ENCODE measurements at regions not wholly inside any gene's neighbourhood (a gene's known extent, or its start where the extent isn't known, plus 50 kb on each side); places are given as distances from the start of the nearest gene placed in this dataset.
"Not testable (repeated sequence)": the region's sequence is repeated elsewhere in the genome, so short reads cannot be mapped to it uniquely, and the experiment has no call there.

- not testable (repeated sequence) for ATAC-seq
These were observed 104.2 kb downstream of the CDRT15L2 start for GRCh38 chr17:20683651-20684229.

GRCh38 chr17:20684975-20685374 is 105.5 kb downstream of the CDRT15L2 start:
- not testable (repeated sequence) for ATAC-seq

DNA sequence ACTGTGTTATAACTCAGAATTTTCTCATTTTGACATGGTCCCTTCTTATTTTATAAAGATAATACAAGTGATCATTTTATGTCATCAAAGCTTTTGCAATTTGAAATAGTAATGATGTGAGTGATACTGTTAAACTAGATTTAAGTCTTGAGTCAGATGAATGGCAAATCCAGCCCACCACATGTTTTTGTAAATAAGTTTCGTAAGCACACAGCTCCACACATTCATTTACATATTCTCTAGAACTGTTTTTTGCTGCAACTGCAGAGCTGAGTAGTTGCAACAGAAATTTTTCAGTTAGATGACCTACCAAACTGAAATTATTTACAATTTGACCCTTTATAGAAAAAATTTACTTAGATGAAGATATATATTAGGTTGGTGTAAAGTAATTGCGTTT is 108.1 kb downstream of the CDRT15L2 start:
- ATAC-seq: not testable (repeated sequence)

- not testable (repeated sequence) for ATAC-seq
These were observed 109.7 kb downstream of the CDRT15L2 start for GRCh38 chr17:20689170-20689749.

- ATAC-seq: not testable (repeated sequence)
These were observed 113.2 kb downstream of the CDRT15L2 start for GRCh38 chr17:20692706-20693105.

GRCh38 chr17:20695871-20696270 is 116.3 kb downstream of the CDRT15L2 start:
- not testable (repeated sequence) for ATAC-seq

GRCh38 chr17:20698463-20699206 is 119.1 kb downstream of the CDRT15L2 start:
- peak; percentile 46 to 66 for ATAC-seq

- not testable (repeated sequence) for ATAC-seq
These were observed 121.0 kb downstream of the CDRT15L2 start for GRCh38 chr17:20700528-20700927.

- ATAC-seq: not testable (repeated sequence)
These were observed 121.8 kb downstream of the CDRT15L2 start for GRCh38 chr17:20701366-20701765.

DNA sequence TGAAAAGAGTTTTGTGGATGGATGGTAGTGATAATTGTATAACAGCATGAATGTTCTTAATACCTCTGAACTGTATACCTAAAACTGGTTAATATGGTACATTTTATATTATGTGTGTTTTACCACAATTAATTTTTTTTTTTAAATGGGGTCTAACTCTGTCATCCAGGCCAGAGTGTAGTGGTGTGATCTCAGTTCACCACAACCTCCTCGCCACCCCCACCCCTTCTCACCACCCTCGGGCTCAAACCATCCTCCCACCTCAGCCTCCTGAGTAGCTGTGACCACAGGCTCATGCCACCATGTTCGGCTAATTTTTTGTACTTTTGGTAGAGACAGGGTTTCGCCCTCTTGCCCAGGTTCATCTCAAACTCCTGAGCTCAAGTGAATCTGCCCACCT is 123.2 kb downstream of the CDRT15L2 start:
- no peak for ATAC-seq

DNA sequence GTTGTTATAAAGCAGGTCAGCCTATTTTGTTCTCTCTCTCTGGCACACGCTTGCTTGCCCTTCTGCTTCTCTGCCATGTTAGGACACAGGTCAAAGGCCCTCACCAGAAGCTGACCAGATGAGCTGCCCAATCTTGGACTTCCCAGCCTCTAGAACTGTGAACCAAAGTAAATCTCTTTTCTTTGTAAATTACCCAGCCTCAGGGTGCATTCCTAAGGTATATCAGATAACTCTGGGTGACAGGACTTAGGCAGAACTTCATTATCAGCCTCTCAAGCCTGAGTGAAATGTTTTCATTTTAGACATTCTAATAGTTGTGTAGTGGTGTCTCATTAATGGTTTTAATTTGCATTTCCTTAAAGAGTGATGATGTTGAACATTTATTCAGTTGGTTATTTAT is 124.3 kb downstream of the CDRT15L2 start:
- no peak for ATAC-seq

GRCh38 chr17:20705186-20705585 is 125.7 kb downstream of the CDRT15L2 start:
- ATAC-seq: not testable (repeated sequence)

DNA sequence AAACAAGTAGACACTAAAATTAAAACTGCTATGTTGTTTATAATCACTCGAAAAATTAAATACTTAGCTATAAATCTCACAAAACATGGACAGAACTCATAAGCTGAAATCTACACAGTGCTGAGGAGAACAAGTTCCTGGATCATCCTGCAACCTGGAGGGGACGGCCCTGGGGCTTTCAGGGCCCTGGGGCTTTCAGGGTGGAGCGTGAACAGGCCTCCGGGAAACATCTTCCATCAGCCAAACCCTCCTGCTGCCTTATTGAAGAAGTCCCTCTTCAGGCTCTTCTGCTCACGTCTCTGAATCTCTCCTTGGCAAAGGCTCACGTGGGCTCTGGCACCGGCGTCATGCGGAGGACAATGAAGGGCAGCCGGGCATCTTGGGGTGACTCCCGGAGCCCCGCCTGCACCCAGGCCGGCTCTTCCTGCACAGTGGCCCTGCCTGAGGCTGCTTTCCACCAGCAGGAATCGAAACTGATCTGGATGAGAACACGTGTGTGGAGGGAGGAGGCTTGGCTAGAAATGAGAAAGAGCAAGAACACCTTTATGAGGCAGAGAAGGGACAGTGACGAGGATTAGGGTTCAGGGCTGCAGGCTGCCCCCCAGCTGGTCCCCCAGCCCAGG is 127.3 kb downstream of the CDRT15L2 start:
- no peak for ATAC-seq

DNA sequence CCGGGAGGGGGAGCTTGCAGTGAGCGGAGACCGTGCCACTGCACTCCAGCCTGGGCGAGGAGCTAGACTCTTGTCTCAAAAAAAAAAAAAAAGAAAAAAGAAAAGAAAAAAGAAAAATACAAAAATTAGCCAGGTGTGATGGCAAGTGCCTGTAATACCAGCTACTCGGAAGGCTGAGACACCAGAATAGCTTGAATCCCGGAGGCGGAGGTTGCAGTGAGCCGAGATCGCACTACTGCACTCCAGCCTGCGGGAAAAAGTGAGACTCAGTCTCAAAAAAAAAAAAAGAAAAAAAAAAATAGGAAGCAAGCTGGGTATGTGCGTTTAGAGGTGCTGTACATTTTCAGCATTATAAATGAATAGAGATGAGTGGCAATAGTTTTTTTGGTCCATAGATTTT is 129.3 kb downstream of the CDRT15L2 start:
- not testable (repeated sequence) for ATAC-seq

GRCh38 chr17:20716481-20716880 is 137.0 kb downstream of the CDRT15L2 start:
- ATAC-seq: not testable (repeated sequence)

DNA sequence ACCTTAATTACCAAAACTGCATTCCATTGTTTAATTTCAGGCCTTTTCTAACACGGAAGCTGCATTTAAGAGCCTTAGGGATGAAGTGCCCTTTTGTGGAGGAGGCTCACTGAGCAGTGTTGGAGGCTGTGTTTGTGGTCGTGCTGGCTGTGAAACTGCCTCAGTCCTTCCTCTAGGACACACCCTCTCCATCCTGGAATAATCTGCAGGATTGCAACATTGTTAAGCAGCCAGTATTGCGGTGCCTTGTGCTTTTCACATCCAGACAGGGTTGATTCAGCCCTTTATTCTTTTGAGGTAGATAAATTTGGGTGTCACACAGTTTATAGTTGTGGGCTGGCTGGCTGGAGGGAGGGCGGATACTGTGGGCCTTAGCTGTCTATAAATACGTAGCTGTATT is 141.6 kb downstream of the CDRT15L2 start:
- no peak for ATAC-seq

GRCh38 chr17:20724391-20724790 is 144.9 kb downstream of the CDRT15L2 start:
- ATAC-seq: not testable (repeated sequence)

- ATAC-seq: not testable (repeated sequence)
These were observed 147.7 kb downstream of the CDRT15L2 start for GRCh38 chr17:20727201-20727600.

DNA sequence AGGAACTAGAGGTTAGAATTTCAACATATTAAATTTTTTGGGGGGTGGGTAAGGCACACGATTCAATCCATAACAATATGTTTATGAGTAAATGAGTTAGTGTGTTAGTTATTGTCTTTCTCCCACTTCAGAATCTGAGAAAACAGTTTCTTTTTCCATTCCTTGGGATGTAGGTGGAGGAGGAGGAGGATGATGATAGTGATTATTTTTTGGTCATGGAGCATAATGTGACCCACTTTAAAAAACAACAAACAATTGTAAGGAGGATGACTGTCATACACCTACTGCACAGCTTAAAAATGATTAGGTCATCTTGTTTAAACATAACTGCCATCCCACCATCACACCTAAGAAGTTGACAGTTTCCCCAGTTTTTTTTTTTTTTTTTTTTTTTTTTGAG is 148.7 kb downstream of the CDRT15L2 start:
- ATAC-seq: no peak

DNA sequence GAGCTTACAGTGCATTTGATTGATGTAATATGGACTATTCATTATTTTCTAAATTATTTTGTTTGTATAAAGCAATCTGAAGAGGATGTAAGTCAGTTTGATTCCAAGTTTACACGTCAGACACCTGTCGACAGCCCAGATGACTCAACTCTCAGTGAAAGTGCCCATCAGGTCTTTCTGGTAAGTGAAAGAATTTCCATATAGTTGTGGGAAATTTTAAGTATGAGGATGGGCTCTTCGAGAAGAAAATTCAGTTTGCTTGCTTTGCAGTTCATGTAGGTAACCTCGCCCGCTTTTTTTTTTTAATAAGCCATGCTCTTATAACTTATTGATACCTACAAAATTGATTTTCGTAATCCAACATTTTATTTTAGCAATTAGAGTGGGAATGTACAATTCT is 151.6 kb downstream of the CDRT15L2 start:
- not testable (repeated sequence) for ATAC-seq

- no peak for ATAC-seq
These were observed 154.4 kb downstream of the CDRT15L2 start for GRCh38 chr17:20733923-20734322.

- ATAC-seq: no peak
These were observed 156.3 kb downstream of the CDRT15L2 start for GRCh38 chr17:20735796-20736195.

GRCh38 chr17:20737636-20738035 is 158.1 kb downstream of the CDRT15L2 start:
- ATAC-seq: not testable (repeated sequence)

Measured in activated CD4-positive, CD25-positive, alpha-beta regulatory T cell treated with anti-CD3 and anti-CD28 coated beads, Interleukin-2, amount 50 U/mL, for 24 hours (primary cell).